Dedifferentiated amniotic fluid mesenchymal stem cell (primary cell): ENCODE measurements at regions not wholly inside any gene's neighbourhood (a gene's known extent, or its start where the extent isn't known, plus 50 kb on each side); places are given as distances from the start of the nearest gene placed in this dataset.
"Not testable (repeated sequence)": the region's sequence is repeated elsewhere in the genome, so short reads cannot be mapped to it uniquely, and the experiment has no call there.

ENCODE experiments used
- DNase-seq: peaks from one replicate; pipeline ENCODE4 v3.0.0-alpha.2; 2016; ENCODE audit errors: extremely low spot score

DNA sequence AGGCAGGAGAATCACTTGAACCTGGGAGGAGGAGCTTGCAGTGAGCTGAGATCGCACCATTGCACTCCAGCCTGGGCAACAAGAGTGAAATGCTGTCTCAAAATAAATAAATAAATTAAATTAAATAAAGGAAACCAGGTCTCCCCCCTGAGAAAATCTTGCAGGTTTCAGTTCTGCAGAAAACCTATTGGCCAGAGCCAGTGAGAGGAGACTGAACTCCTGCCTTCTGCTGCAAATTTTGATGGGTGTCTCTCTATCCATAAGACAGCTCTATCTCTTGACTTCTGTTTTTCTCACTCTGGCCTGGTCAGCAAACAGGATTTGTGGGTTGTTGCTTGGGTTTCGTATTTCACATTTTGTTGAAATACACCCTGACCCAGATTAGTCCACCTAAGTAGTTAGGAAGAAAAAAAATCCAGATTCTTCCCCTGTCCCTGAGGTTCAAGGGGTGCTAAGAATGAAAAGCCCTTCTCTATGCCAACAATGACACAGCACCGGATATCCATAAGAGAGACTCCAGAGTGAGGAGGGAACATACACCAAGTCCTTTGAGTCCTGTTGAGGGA is 86.7 kb upstream of the MAP4K4 start:
- DNase-seq = no peak

DNA sequence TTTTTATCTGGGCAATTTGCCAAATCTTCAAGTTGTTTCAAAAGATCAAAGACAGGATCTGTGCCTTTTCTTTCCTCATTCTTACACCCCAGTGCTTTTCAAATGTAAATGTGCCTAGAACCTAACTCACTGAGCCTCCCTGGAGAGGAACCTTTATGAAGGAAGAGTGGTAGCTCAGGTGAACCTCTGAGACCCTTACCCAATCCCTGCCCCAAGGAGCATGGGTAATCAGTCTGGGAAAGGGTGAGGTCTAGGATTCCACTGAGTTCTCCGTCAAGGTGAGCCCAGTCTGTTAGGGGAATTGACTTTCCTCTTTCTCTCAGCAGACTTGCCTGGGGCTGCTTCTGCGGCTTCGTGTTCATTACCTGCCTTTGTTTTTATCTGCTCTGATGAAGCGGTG is 88.1 kb upstream of the MAP4K4 start:
- no peak for DNase-seq

DNA sequence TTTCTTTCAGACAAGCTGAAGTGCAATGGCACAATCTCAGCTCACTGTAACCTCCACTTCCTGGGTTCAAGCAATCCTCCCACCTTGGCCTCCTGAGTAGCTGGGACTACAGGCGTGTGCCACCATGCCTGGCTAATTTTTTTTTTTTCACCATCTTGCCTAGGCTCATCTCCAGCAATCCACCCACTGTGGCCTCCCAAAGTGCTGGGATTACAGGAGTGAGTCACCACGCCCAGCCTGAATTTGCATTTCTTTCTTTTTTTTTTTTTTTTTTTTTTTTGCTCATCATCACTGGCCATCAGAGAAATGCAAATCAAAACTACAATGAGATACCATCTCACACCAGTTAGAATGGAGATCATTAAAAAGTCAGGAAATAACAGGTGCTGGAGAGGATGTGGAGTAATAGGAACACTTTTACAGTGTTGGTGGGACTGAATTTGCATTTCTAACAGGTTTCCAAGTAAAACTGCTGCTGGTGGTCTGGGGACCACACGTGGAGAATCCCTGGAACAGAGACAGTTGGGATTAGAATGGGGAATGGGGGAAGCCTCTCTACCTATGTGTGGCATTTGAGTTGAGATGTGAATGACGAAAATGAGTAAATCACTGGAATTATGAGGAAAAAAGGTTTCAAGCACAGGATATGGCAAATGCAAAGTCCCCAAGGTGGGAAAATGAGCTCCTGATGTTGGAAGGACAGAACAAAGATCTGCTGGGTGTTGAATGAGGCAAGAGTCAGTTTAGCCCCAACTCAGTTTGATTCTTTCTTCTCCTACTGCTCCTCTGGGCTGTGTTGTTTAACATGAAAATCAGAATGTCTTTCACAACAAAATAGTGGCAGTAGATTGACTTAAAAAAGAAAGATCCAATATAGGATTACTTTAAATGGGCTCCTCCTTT is 88.8 kb upstream of the MAP4K4 start:
- DNase-seq = no peak

DNA sequence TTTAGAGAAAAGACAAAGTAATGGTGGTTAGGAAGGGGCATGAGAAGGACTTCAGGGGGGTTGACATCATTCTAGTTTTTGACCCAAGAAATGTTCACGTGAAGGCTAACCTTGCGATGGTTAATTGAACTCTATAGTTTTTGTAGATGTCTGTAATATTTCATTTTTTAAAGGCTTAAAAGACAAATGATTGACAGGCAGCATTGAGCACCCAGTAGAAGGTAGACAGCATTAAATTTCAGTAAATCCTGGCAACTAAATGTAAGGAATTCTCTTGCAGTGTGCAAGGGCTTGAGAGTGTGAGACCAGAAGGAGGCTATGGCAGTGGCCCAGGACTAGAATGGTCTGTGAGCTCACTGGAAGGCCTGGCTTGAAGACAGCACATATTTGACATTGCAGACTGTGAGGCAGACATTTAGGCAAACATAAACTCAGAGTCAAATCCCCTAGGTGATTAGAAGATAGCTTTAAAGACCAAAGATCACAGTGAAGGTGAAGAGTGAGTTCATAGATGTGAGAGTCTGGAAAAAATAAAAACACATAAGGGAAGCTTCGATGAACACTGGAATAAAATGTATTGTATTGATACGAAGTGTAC is 100.1 kb upstream of the MAP4K4 start:
- DNase-seq = peak; percentile 64

DNA sequence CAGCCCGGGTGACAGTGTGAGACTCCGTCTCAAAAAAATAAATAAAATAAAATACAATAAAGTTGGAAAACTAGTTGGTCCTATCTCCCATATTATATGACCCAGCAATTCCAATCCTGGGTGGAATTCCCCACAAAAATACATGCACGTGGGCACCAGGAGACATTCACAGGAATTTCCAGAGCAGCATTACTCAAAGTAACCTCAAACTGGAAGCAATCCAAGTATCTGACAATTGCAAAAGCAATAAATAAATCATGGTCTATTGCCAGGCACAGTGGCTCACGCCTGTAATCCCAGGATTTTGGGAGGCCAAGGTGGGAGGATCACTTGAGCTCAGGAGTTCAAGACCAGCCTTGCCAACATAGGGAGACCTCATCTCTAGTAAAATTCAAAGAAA is 101.2 kb upstream of the MAP4K4 start:
- no peak for DNase-seq

DNA sequence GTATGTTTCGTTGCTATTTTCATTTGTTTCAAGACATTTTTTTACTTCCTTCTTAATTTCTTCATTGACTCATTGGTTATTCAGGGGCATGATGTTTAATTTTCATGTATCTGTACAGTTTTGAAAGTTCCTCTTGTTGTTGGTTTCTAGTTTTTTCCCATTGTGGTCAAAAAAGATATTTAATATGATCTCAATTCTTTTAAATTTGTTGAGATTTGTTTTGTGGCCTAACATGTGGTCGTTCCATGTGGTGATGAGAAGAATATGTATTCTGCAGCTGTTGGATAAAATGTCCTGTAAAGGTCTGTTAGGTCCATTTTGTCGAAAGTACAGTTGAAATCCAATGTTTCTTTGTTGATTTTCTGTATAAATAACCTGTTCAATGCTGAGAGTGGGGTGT is 110.3 kb upstream of the MAP4K4 start:
- peak; percentile 3 for DNase-seq

DNA sequence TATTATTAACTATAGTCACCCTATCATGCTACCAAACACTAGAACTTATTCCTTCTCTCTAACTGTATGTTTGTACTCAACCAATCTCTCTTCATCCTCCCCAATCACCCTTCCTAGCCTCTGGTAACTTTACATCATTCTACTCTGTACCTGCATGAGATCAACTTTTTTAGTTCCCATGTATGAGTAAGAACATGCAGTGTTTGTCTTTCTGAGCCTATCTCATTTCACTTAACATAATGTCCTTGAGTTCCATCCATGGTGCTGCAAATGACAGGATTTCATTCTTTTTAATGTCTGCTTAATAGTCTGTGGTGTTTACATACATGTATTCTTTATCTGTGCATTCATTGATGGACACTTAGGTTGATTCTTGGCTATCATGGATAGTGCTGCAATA is 108.9 kb upstream of the RFX8 start:
- peak; percentile 10 for DNase-seq

DNA sequence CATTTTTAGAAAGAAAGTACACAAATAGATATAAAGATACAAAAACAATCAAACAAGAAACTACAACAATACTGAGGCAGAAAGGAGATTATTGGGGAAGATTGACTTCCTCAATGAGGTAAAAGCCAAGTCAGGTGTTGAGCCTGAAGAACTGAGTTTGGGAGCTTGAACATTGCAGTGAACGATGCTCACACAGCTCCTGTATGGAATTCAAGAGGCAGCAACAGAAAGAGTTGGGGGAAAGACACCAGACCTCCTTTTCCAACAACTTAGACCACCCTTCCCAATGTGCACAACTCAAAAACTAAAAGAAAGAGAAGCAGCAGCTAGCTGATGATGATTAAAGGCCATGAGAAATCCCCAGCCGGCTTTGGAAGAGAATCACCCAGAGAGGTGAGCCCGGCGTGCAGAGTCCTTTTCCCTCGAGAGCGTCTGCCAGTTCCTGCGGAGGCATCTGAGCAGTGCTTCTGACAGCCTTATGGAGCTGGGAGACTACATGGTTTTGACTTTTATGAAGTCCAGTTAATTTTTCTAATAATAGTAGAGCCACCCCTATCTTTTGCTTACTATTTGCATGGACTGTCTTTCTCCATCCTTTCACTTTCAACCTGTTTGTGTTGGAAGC is 106.9 kb upstream of the RFX8 start:
- peak; percentile 14 for DNase-seq

DNA sequence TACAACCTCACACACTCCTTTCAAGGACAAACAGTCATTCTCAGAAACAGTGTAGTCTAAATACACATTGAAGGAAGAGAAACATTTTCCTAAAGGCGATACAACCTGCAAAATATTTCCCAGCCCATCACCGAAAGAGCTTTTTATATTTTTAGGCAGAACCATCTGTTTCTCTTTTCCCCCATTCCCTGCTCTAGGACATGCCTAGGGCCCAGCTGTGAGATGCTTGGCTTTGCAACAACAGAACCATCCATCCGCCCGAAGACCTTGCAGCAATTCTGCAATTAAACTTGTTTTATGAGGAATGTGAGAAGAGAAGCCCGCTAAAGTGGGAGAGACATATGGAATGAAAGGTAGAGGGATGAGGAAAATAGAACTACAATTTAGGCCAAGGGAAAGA is 105.6 kb upstream of the RFX8 start:
- DNase-seq = peak; percentile 11

DNA sequence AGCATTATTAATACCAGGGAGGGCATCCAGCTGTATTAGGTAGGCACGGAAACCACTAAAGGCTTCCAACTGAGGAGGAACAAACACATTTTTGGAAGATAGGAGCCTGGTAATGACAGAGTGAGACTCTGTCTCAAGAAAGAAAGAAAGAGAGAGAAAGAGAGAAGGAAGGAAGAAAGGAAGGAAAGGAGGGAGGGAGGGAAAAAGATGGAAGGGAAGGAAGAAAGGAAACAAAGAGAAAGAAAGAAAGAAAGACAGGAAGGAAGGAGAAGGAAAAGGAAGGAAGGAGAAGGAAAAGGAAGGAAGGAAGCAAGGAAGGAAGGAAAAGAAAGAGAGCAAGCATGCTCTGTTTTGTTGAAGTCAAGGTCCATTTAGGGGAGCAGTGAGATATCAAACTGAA is 103.8 kb upstream of the RFX8 start:
- peak; percentile 0 for DNase-seq

DNA sequence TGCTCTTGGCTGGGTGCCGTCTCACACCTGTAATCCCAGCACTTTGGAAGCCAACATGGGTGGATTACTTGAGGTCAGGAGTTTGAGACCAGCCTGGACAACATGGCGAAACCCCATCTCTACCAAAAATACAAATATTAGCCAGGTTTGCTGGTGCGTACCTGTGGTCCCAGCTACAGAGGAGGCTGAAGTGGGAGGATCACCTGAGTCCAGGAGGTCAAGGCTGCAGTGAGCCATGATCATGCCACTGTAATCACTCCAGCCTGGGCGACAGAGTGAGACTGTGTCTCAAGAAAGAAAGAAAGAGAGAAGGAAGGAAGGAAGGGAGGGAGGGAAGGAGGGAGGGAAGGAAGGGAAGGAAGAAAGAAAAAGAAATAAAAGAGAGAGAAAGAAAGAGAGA is 103.2 kb upstream of the RFX8 start:
- DNase-seq = not testable (repeated sequence)

DNA sequence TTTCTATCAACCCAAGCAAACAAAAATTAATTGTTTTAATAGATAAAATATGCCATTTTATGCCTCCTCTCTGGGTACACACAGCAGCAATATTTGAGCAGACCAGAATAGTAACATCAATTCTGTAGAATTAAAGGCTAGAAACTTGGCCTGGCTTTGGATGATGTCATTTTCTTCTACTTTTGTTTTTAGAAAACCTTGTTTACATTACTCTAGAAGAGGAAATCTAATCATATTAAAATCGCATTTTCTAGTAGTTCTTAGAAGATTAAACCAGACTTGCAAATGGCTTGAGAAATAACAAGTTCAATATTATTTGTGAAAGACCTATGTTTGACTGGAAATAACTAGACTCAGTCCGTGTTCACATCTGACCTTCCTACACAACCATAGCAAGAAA is 102.3 kb upstream of the RFX8 start:
- no peak for DNase-seq

DNA sequence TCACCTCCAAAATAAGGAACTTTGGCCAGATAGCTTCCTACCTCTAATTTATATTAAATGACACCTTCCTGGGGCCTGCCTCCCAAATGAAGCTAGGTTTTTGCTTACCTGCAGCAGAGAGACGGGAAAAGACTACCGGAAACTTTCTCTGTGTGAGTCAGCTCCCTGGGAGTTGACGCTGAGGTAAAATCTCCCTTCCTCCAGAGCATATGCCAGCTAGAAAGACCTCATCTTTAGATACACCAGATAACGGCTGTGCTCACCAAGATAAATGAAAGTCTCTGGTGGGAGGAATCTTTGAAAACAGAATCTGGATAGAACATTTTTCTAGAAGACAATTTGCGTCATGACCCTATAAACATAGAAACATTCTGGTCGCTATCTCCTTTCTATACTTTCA is 99.7 kb upstream of the RFX8 start:
- DNase-seq = peak; percentile 6

DNA sequence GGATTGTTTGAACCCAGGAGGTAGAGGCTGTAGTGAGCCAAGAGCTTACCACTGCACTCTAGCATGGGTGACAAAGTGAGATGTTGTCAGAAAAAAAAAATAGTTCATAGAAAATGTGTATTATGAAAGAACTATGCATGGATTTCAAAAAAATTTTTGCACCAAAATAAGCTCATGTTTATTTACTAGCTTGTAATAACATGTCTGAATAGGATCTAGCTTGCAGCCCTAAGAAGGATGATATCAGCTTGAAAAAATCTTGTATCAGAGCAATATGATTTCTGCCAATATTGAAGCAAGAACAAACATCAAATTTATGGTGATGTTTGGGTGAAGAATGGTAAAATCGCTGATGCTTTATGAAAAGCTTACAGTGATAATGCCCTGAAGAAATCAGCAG is 97.0 kb upstream of the RFX8 start:
- no peak for DNase-seq

DNA sequence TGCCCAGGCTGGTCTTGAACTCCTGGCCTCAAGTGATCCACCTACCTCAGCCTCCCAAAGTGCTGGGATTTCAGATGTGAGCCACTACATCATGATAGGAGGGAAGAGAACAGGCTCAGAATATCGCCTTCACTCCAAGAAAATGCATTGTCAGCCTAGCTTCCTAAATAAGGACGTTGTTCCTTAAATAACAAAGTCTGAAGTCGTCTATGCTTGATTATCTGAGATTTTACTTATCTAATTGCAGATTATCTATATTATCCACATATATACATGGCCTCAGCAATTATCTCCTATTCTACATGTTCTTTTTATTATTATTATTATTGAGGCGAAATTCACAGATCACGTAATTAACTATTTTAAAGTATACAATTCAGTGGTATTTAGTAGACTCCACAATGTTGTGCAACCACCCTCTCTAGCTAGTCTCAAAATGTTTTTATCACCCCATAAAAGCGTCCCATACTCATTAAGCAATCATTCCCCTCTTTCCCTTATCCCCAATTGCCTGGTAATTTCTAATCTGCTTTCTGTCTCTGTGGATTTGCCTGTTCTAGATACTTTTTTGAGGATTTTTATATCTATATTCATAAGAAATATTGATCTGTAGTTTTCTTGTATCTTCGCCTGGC is 95.1 kb upstream of the RFX8 start:
- DNase-seq = no peak

DNA sequence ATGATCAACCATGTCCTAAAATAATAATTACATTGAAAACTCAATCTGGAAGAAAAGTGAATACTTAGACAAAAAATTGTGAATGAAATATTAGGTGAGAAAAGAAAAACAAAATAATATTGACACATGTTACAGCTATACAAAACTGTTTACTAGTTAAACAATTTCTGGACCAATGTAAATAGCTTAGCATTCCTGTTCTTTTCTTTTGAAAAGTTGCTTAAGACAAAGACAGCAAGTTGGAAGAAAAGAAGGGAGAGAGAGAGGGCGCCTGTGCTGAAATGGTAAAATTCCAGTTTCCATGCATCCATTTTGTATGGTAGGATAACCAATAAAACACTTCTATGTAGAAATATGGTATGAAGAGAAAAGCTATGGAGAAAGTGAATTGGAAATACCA is 94.1 kb upstream of the RFX8 start:
- no peak for DNase-seq

DNA sequence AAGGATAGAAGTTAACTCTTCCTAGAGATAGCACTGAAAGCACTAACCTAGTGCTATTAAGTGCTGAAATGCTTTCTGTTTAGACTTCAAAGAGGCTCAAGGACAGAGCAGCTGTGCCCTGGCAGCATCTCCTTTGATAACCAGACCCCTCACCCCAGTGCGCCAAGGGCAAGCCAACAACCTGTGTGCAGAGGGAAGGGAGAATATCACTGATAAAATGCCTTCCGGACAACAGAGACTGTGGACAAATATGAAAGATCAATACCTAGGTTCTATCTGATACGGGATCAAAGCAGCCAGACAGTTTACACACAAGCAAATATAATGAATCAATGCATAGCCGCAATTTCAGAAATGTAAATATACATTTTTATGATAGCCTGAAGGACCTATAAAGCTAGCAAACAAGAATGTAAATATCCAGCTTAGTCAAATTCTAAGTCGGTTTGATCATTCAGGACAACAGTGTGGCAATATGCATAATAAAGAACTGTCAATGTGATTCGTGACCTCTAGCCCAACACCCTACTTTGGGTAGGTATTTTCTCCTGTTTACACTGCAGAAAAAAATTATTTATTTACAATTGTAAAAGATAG is 91.8 kb upstream of the RFX8 start:
- no peak for DNase-seq

DNA sequence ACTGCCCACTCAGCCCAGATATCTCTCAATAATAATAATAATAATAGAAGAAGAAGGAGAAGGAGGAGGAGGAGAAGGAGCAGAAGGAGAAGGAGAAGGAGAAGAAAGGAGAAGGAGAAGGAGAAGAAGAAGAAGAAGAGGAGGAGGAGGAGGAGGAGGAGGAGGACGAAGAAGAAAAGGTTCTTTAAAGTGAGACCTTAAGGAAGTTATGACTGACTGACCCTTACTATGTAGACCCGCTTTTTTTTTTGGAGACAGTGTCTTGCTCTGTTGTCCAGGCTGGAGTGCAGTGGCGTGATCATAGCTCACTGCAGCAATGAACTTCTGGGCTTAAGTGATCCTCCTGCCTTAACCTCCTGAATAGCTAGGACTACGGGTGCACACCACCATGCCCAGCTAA is 88.9 kb upstream of the RFX8 start:
- DNase-seq = no peak

DNA sequence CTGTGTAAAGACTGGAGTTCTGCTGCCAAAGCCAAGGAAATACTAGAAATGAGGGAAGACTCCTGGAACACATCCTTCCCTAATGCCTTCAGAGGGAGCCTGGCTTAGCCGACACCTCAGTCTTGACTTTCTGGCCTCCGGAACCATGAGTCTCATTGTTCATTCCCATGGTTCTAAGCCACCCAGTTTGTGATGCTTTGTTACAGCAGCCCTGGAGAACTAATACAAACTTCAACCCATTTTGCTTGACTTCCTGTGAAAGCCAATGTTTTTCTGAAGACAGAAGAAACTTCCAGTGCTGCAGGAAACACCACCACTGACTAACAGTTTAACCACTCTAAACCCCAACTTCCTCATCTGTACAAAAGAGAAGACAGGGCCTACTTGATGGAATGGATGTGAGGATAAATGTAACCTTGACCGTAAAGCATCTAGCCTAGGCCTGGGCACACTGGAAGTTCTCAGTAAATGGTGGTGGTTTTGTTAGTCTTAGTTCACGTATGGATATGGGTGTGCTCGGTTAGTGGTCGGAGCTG is 85.9 kb upstream of the RFX8 start:
- no peak for DNase-seq

DNA sequence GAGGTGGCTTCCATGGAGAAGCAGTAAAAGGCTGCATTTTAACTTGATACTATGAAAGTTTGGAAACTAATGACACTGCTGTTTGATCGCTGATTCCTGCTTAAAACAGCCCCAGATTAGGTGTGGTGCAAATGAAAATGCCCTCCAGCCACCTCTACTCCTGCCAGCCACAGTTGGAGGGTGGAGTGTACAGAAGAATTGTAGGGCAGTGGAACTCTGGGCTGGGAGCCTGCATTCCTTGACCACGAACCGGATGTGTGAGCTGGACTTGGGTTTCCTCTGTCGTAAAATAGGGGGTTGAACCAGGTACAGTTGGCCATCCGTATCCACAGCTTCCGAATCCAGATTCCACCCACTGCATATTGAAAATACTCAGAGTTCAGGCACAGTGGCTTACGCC is 84.6 kb upstream of the RFX8 start:
- no peak for DNase-seq

DNA sequence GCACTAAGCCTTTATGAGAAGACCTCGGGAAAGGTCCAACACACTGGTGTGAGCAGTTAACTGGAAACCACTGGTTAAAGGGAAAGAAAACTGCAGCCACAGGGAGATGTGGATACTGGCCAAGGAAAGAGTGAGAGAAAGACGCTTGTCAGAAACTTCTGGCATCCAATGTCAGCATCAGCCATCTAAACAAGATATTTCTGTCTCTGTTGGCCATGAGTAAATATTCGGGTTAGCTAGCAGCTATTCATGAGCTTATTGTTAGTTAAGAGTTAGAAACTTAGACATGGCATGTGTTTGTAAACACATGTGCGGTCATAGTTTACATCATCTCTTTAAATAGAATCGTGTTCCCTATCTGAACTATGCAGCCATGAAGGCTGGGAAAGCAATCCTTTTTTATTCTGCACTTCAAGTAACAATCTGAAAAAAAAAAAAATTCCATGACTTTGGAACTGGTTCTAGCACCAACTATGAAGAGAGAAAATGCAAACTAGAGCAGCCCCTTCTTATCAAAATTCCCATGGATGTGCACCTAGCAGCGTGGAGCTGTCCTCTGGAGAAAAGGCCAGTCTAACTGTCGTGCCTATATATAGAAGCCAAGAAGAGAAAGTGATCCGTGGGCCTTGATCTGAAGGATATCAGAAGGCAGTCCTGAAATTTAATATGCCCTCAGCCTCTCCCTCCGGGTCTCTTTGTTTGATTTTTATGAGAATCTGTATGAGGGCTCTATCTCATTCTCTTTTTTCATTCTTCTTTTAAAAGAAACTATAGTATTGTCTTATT is 84.0 kb upstream of the RFX8 start:
- DNase-seq = peak; percentile 85
